ENCODE measurements at regions not wholly inside any gene's neighbourhood (a gene's known extent, or its start where the extent isn't known, plus 50 kb on each side); places are given as distances from the start of the nearest gene placed in this dataset.

GRCh38 chr2:236872981-236873380 is 212.7 kb upstream of the COPS8 start:
- Mint-ChIP-seq H3K36me3 (ENCODE audit: unreplicated experiment) (no peaks in the 10 kb centered on the region), H3K9me3 (ENCODE audit: unreplicated experiment) (no peaks in the 10 kb centered on the region), H3K27me3 (ENCODE audit: unreplicated experiment) (no peaks in the 10 kb centered on the region), H3K27ac (ENCODE audit: unreplicated experiment) (no peak overlapping the region), H3K4me1 (ENCODE audit: unreplicated experiment) (peaks cover 70% of the 10 kb centered on the region), H3K4me3 (ENCODE audit: unreplicated experiment) (no peak overlapping the region)
- TF ChIP-seq CTCF (IDR thresholded peaks at IDR 0.05) = no peak
- DNase-seq (ENCODE audit: extremely low spot score, unreplicated experiment) = peak; percentile 48

GRCh38 chr2:236873636-236874035 is 212.1 kb upstream of the COPS8 start:
- Mint-ChIP-seq H3K27me3 (ENCODE audit: unreplicated experiment) (no peaks in the 10 kb centered on the region), H3K36me3 (ENCODE audit: unreplicated experiment) (no peaks in the 10 kb centered on the region), H3K27ac (ENCODE audit: unreplicated experiment) (no peak overlapping the region), H3K9me3 (ENCODE audit: unreplicated experiment) (no peaks in the 10 kb centered on the region), H3K4me3 (ENCODE audit: unreplicated experiment) (no peak overlapping the region), H3K4me1 (ENCODE audit: unreplicated experiment) (peaks cover 66% of the 10 kb centered on the region)
- TF ChIP-seq CTCF (IDR thresholded peaks at IDR 0.05) = no peak
- no peak for DNase-seq (ENCODE audit: extremely low spot score, unreplicated experiment)

- Mint-ChIP-seq H3K27ac (ENCODE audit: unreplicated experiment) (peak overlapping the region; percentile 67), H3K27me3 (ENCODE audit: unreplicated experiment) (no peaks in the 10 kb centered on the region), H3K9me3 (ENCODE audit: unreplicated experiment) (peaks cover 8% of the 10 kb centered on the region), H3K4me1 (ENCODE audit: unreplicated experiment) (peaks cover 58% of the 10 kb centered on the region), H3K36me3 (ENCODE audit: unreplicated experiment) (no peaks in the 10 kb centered on the region), H3K4me3 (ENCODE audit: unreplicated experiment) (no peak overlapping the region)
- no peak for TF ChIP-seq CTCF (IDR thresholded peaks at IDR 0.05)
- no peak for DNase-seq (ENCODE audit: extremely low spot score, unreplicated experiment)
Observed at GRCh38 chr2:236874866-236875481, 210.7 kb upstream of the COPS8 start.

- Mint-ChIP-seq H3K9me3 (ENCODE audit: unreplicated experiment) (peaks cover 8% of the 10 kb centered on the region), H3K4me3 (ENCODE audit: unreplicated experiment) (no peak overlapping the region), H3K27me3 (ENCODE audit: unreplicated experiment) (no peaks in the 10 kb centered on the region), H3K4me1 (ENCODE audit: unreplicated experiment) (peaks cover 48% of the 10 kb centered on the region), H3K27ac (ENCODE audit: unreplicated experiment) (peak overlapping the region; percentile 55), H3K36me3 (ENCODE audit: unreplicated experiment) (no peaks in the 10 kb centered on the region)
- no peak for DNase-seq (ENCODE audit: extremely low spot score, unreplicated experiment)
- no peak for TF ChIP-seq CTCF (IDR thresholded peaks at IDR 0.05)
Observed at GRCh38 chr2:236875906-236876505, 209.7 kb upstream of the COPS8 start.

GRCh38 chr2:236876642-236877041 is 209.0 kb upstream of the COPS8 start:
- Mint-ChIP-seq H3K9me3 (ENCODE audit: unreplicated experiment) (peaks cover 8% of the 10 kb centered on the region), H3K36me3 (ENCODE audit: unreplicated experiment) (no peaks in the 10 kb centered on the region), H3K4me1 (ENCODE audit: unreplicated experiment) (peaks cover 42% of the 10 kb centered on the region), H3K27me3 (ENCODE audit: unreplicated experiment) (no peaks in the 10 kb centered on the region), H3K27ac (ENCODE audit: unreplicated experiment) (no peak overlapping the region), H3K4me3 (ENCODE audit: unreplicated experiment) (no peak overlapping the region)
- no peak for DNase-seq (ENCODE audit: extremely low spot score, unreplicated experiment)
- TF ChIP-seq CTCF (IDR thresholded peaks at IDR 0.05) = no peak

Data from osteocyte (in vitro differentiated cells).